Thoracic aorta (tissue), 2 donors: ENCODE measurements at regions not wholly inside any gene's neighbourhood (a gene's known extent, or its start where the extent isn't known, plus 50 kb on each side); places are given as distances from the start of the nearest gene placed in this dataset.

Experiments used
- ATAC-seq: fragments of 150-250 bp; one replicate; pipeline ENCODE4 v1.8.0; 2017; ENCODE audit warnings: low read depth; ENCODE audit not compliant: insufficient number of reproducible peaks, low FRiP score
- DNase-seq: peaks from one replicate; pipeline ENCODE4 v3.0.0-alpha.2; 2020; ENCODE audit warnings: low spot score
- H3K27ac ChIP-seq, 2 donors: fragments of 200-600 bp; sonication (generic); 1 replicate in 1 of 2; 2 replicates in 1 of 2; pipeline ENCODE4 v1.5.1; 2016; ENCODE audit warnings: mild to moderate bottlenecking in 2 of 2, moderate library complexity in 2 of 2
- H3K27me3 ChIP-seq: fragments of 200-600 bp; sonication (generic); replicated peaks from 2 replicates; pipeline ENCODE4 v1.6.0; 2016; ENCODE audit warnings: mild to moderate bottlenecking; ENCODE audit not compliant: insufficient read depth
- H3K36me3 ChIP-seq: fragments of 200-600 bp; sonication (generic); one replicate; pipeline ENCODE4 v1.5.1; 2016
- H3K4me1 ChIP-seq, 2 donors: fragments of 200-600 bp; sonication (generic); 1 replicate in 1 of 2; 2 replicates in 1 of 2; pipeline versions ENCODE4 v1.5.1 to v1.6.0; 2016; ENCODE audit warnings: low read depth in 2 of 2, mild to moderate bottlenecking in 1 of 2; ENCODE audit not compliant: control insufficient read depth in 1 of 2
- H3K4me3 ChIP-seq: fragments of 200-600 bp; sonication (generic); 2 replicates; pipeline ENCODE4 v1.5.1; 2016; ENCODE audit warnings: mild to moderate bottlenecking
- H3K9me3 ChIP-seq: fragments of 200-600 bp; sonication (generic); 2 replicates; pipeline ENCODE4 v1.5.1; 2016
- CTCF ChIP-seq: fragments of 200-600 bp; sonication (generic); IDR thresholded peaks from one replicate; pipeline ENCODE4 v1.5.1; 2019; ENCODE audit warnings: antibody characterized with exemption

- H3K27ac ChIP-seq = no peak overlapping the region
- no peak for ATAC-seq
These were observed 71.2 kb downstream of the MAIP1 start for GRCh38 chr2:200026332-200027230.

GRCh38 chr2:200028998-200029397, 73.6 kb downstream of the MAIP1 start:
- ATAC-seq = no peak

More at GRCh38 chr2:200026332-200027230, 71.2 kb downstream of the MAIP1 start:
- DNase-seq = no peak
- Histone ChIP-seq H3K27me3 (no peaks in the 10 kb centered on the region), H3K4me1 (no peaks in the 10 kb centered on the region), H3K4me3 (no peak overlapping the region), H3K36me3 (no peaks in the 10 kb centered on the region), H3K9me3 (no peaks in the 10 kb centered on the region)
- no peak for TF ChIP-seq CTCF

GRCh38 chr2:200032895-200033294, 77.5 kb downstream of the MAIP1 start:
- no peak for DNase-seq
- no peak for TF ChIP-seq CTCF
- H3K27ac ChIP-seq = no peak overlapping the region
- no peaks in the 10 kb centered on the region for H3K36me3 ChIP-seq
- H3K27me3 ChIP-seq = no peaks in the 10 kb centered on the region
- no peak for ATAC-seq
- H3K4me3 ChIP-seq = no peak overlapping the region
- H3K9me3 ChIP-seq = no peaks in the 10 kb centered on the region
- no peaks in the 10 kb centered on the region for H3K4me1 ChIP-seq

More at GRCh38 chr2:200028998-200029397, 73.6 kb downstream of the MAIP1 start:
- H3K9me3 ChIP-seq = no peaks in the 10 kb centered on the region
- no peaks in the 10 kb centered on the region for H3K27me3 ChIP-seq
- no peaks in the 10 kb centered on the region for H3K4me1 ChIP-seq
- no peak overlapping the region for H3K27ac ChIP-seq
- TF ChIP-seq CTCF = no peak
- H3K4me3 ChIP-seq = no peak overlapping the region
- DNase-seq = no peak
- no peaks in the 10 kb centered on the region for H3K36me3 ChIP-seq

GRCh38 chr2:200033929-200034328, 78.5 kb downstream of the MAIP1 start:
- no peak for TF ChIP-seq CTCF
- ATAC-seq (no peak), DNase-seq (no peak)
- H3K4me3 ChIP-seq = no peak overlapping the region
- no peaks in the 10 kb centered on the region for H3K36me3 ChIP-seq
- no peak overlapping the region for H3K27ac ChIP-seq
- no peaks in the 10 kb centered on the region for H3K27me3 ChIP-seq
- H3K9me3 ChIP-seq = no peaks in the 10 kb centered on the region
- H3K4me1 ChIP-seq = no peaks in the 10 kb centered on the region

- Histone ChIP-seq H3K9me3 (no peaks in the 10 kb centered on the region), H3K4me1 (no peaks in the 10 kb centered on the region), H3K4me3 (no peak overlapping the region), H3K27me3 (no peaks in the 10 kb centered on the region), H3K27ac (no peak overlapping the region), H3K36me3 (no peaks in the 10 kb centered on the region)
- no peak for TF ChIP-seq CTCF
- DNase-seq (no peak), ATAC-seq (no peak)
These were observed 79.4 kb downstream of the MAIP1 start for GRCh38 chr2:200034816-200035215.
